Astrocyte (in vitro differentiated cells and primary cell): ENCODE measurements at regions not wholly inside any gene's neighbourhood (a gene's known extent, or its start where the extent isn't known, plus 50 kb on each side); places are given as distances from the start of the nearest gene placed in this dataset.

ENCODE experiments used
- CTCF ChIP-seq: IDR thresholded peaks from 2 replicates; pipeline ENCODE4 v1.5.1; 2011; ENCODE audit warnings: low read depth, mild to moderate bottlenecking, inconsistent platforms, low read length, moderate library complexity; ENCODE audit not compliant: insufficient read depth
- EZH2 ChIP-seq: IDR thresholded peaks from 2 replicates; pipeline ENCODE4 v1.6.1; 2012; ENCODE audit warnings: mild to moderate bottlenecking, low read length, inconsistent platforms; ENCODE audit not compliant: insufficient read depth

GRCh38 chr4:84407554-84408407 is 91.3 kb downstream of the NKX6-1 start:
- TF ChIP-seq CTCF (no peak), EZH2 (no peak)
